ENCODE measurements at regions not wholly inside any gene's neighbourhood (a gene's known extent, or its start where the extent isn't known, plus 50 kb on each side); places are given as distances from the start of the nearest gene placed in this dataset.

DNA sequence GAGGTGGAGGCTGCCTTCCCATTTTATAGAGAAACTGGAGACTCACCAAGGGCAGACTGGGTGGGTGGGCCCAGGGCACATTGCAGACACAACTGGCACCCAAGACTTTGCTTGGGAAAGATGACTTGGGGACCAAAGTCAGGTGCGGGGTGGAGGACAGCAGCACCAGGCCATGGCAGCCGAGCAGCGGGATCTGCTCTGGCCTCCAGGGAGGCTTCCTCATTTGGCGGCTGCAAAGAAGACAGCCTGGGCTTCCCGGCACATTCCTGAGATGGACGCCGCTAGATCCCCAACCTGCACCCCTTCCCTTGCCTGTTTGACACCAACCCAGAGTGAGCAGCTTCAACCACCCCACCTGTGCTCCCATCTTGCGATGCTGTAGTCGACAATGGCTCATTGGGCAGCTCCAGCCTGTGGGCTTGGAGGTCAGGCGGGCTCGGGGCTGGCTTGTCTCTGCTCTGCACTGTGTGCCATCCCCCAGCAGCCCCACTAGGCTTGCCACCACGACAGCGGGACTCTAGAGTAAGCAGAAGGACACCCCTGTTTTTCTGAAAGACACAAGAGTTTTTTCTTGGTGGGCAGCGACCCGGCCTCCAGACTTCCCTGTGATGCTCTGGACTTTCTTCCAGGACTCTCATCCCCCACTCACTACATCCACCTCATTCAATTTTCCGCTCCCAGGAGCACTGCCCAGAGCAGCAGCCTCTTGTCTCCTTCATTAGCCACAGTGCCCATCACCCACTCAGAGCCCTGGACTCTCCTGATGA, 184.9 kb upstream of the CST7 start:
- DNase-seq, result no peak

DNA sequence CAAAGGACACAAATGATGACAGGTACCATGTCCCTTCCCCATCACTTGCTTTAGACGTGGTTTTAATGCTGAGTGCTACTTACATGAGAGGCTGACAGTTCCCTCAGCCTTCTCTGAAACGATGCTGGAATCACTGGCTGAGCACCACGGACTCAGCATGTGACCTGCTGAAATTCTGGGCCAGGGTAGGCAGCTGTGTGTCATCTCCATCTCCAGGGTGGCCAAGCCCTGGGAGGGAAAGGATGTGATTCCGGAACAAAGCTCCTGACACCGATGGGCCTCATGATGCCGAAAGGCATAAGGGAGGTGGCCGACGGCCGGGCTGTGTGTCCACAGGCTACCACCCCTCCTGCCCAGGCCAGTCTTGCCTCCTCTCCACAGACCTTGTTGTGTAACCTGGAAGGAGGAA, 184.3 kb upstream of the CST7 start:
- no peak for DNase-seq

DNA sequence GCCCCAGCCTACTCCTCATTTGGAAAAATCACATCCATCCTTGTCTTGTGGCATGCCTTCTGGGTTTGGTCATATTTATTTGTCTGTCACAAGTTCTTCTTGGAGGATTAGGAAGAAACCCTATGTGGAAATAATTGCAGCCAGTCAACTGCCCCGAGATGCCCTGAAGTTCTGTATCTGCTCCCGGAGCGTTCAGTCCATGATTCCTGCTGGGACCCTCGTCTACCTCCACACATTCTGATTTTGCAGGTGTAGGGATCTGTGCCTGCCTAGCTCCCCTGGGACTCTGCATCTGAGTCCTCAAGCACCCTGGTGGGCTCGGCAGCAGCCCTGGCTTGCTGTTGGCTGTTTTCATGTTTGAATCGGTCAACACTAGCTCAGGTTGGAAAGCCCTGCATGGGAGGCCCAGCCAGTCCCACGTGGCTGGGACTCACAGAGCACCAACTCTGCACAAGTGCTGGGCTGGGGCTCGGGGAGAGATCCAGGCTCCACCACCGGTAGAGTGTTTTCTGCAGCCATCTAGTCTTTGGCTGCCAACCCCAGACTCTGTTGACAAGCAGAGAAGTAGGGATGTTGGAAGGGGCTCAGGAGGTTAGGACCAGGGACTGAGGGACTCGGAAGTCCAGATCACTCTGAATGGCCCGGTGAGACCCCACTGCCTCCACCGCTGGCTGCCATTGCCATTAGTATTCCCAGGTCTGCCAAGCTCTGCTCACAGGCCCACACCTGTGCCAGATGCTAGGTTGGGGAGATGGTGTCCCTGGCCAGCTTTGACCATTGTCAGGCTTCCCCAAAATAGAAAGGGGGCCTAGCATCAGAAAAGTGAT, 183.5 kb upstream of the CST7 start:
- no peak for DNase-seq

GRCh38 chr20:24766143-24766527, 182.9 kb upstream of the CST7 start:
- DNase-seq, result no peak

DNA sequence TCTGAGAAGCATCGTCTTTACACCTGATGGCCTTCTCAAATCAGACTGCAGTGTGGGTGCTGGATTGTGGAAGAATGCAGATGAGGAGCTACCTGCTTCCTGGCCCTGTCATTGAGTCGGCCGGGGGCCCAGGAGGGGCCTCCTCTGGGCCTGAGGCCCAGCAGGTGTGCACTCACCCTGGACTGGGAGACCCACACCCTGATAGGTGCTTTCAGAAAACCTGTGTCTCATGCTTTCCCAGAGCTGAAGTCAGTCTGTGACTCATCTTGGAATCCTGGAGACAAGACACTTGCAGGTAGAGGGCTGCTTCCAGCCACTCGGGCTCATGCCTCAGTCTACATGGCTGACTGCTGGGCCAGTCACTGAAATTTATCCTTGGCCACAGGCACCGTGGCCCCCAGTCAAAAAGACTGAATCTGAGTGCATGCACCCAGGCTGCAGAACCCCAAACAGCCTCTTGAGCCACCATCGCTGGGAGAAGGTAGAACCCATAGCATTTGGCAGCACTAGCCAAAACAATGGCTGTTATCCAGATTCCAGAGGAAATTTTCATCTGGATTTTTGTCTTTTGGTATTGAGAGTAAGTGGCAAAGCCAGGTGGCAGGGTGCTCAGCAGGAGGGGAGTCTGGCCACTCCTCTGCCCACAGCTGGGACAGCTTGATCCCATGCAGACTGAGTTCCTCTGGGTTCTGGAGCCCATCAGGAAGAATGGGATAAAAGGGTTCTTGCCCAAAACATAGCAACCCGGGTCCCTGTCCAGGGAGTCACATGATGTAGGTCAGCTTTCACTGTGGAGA, 182.0 kb upstream of the CST7 start:
- no peak for DNase-seq

DNA sequence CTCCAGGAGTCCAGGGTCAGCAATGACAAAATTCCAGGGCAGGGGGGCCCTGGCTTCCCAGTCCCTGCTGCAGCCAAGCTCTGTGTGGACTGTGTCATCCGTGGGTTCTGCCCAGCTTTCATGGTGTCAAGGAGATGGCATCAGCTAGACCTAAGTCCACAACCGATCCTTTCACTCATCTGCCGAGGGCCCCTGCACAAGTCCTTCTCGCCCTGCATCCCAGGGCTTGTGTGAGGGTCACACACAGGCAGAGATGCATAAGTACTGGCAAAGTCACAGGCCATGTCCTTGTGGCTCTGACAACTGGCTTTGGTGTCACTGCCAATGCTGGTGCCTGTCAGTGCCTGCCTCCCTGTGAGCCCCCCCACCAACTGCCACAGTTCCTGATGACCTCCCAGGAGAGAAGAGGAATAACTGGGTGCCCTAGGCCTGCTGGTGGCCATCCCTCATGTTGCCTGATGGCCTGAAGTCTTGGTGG, 181.4 kb upstream of the CST7 start:
- DNase-seq, result no peak

GRCh38 chr20:24768201-24768636, 180.8 kb upstream of the CST7 start:
- DNase-seq, result no peak

GRCh38 chr20:24768713-24769601, 180.1 kb upstream of the CST7 start:
- DNase-seq, result no peak

DNA sequence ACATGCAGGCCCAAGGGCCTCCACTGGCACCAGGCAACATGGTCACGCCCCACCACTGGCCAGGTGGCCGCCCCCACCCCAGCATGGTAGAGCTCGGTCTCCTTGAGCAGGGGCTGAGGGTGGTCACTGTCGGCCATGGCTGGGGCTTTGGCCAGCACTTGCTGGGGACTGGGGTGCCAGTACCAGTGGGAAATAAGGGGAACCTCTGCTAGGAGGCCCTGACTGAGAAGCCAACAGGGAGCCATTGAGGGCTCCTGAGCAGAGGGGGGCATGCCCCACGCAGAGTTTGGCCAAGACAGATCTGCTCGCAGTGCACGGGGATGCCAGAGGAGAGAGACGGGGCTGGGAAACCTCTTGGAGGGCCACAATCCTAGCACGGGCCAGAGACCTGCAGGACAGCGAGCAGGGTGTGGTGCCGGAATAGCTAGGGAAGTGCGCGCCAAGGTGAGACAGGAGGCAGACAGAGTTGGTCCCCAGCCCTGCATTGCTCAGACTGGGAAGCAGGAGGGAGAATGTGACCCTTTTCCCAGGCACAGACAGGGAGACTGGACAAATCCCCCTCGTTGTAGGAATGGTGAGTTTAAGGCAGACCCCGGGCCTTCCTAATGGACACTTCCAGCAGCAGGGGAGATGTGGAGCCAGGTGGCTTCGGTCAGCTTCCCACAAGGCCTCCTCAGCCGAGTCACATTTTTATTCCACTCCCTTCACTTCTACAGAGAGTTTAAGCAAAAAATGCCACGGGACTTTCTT, 179.0 kb upstream of the CST7 start:
- DNase-seq, result no peak

DNA sequence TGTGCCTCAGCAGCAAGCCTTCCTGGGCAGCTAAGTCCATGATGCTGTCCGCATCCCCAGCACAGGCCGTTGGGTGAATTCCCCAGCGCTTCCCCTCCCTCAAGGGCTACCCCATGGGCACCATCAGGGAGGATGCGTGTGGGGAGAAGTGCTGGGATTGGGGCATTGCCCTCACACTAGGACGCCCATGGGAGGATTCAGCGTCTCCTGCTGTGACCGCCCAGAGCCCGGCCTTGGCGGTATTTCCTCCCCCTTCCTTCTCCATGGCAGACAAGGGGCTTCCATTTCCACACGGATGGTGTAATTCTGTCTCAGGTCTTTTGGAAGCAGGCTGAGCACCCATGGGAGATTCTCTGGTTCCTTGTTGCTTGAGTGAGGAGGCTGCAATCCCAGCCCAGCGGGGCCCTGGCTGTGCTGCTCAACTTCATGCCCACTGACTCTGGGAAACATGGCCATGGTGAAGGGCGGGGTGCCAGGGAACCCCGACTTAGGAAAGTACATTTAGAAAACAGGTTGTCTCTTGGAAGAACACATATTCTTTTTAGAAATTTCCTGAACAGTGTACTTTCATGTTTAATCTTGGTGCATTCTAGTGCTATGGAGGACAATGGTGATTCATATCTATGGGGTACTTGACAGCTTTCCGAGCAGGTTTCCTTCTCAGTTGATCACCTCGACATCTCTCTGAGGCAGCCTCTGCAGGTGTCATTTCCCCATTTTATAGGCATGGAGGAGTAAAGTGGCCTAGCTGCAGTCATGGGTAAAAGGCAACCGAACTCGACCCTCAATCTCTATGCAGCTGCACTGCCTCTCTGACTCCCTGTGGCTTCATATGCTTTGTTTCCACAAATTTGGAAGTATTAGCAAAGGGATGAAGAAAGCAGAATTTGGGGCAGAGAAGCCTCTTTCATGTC, 178.2 kb upstream of the CST7 start:
- DNase-seq, result no peak

- DNase-seq, result no peak
Measured at GRCh38 chr20:24771542-24772061, 177.5 kb upstream of the CST7 start.

GRCh38 chr20:24772667-24773066, 176.4 kb upstream of the CST7 start:
- no peak for DNase-seq

GRCh38 chr20:24773168-24773567, 175.9 kb upstream of the CST7 start:
- no peak for DNase-seq

- DNase-seq, result no peak
Measured at GRCh38 chr20:24773751-24774201, 175.3 kb upstream of the CST7 start.

DNA sequence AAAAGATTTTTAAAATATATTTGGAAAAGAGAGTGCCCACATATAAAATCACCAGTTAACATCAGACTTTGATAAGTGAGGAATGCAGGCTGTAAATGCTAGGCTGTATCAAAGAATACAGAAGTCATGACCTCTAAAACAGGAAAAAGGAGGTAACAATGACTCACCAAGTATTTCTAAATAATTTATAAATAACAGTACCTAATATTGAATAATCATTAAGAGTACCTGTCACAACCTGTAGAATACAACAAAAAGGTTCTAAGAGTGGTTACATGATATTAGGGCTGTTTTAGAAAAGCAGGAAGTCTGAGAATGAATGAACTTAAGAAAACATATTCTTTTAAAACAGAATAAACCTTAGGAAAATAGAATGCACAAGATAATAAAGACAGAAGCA, 173.1 kb upstream of the CST7 start:
- no peak for DNase-seq

GRCh38 chr20:24776755-24777271, 172.3 kb upstream of the CST7 start:
- DNase-seq, result no peak

GRCh38 chr20:24777746-24778145, 171.3 kb upstream of the CST7 start:
- no peak for DNase-seq

- no peak for DNase-seq
Measured at GRCh38 chr20:24778585-24779031, 170.5 kb upstream of the CST7 start.

DNA sequence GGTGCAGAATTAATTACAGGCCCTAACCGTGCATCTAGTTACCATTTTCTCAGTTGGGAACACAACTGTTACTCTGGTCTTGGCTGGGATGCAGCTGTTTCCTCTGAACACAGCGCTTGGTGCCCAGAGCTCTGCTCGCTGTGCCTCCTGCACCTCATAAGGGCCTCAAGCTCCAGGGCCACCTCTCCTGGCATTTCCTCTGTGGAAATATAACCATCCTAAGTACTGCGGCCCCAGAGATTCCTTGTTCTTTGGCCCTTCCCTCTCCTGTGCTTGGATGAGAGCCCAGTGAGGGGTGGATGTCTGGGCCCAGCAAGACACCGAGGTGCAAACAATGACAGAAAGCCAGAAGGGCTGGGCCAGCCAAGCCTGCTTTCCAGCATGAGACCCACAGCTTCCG, 169.9 kb upstream of the CST7 start:
- DNase-seq, result no peak

DNA sequence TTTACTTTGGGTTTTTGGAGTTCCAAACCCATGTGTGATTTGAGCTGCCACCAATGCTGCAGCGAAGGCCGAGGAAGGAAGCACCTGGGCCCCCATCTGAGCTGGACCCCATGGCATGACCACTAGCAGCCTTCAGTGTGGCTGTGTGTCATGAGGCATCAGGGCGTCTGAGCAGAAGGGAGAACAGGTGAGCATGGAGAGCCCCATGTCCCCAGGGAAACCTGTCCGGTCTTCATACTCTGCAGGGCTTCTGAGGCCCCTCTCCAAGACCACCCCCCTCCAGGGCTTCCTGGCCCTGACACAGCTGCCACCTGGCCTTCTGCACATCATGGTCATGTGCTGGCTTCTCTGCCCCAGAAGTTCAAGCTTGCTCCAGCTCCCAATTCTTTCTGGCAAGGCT, 169.1 kb upstream of the CST7 start:
- DNase-seq, result no peak

Data from GDM1 (cell line).